ENCODE measurements at regions not wholly inside any gene's neighbourhood (a gene's known extent, or its start where the extent isn't known, plus 50 kb on each side); places are given as distances from the start of the nearest gene placed in this dataset.

- H3K4me3 ChIP-seq (ENCODE audit: low read depth, low read length), result no peak overlapping the region
- no peak for TF ChIP-seq CTCF (IDR thresholded peaks at IDR 0.05; ENCODE audit: control insufficient read depth, extremely low read depth, insufficient read depth)
- no peak for DNase-seq (ENCODE audit: low read depth)
Measured at GRCh38 chr18:34540897-34541296, 169.2 kb upstream of the DTNA start.

- DNase-seq (ENCODE audit: low read depth), result no peak
- no peak for TF ChIP-seq CTCF (IDR thresholded peaks at IDR 0.05; ENCODE audit: control insufficient read depth, extremely low read depth, insufficient read depth)
Measured at GRCh38 chr18:34542625-34543024, 167.5 kb upstream of the DTNA start.

GRCh38 chr18:34543356-34543755, 166.7 kb upstream of the DTNA start:
- no peak for DNase-seq (ENCODE audit: low read depth)
- H3K4me3 ChIP-seq (ENCODE audit: low read depth, low read length), result no peak overlapping the region
- TF ChIP-seq CTCF (IDR thresholded peaks at IDR 0.05; ENCODE audit: control insufficient read depth, extremely low read depth, insufficient read depth), result no peak

More at GRCh38 chr18:34542625-34543024, 167.5 kb upstream of the DTNA start:
- no peak overlapping the region for H3K4me3 ChIP-seq (ENCODE audit: low read depth, low read length)

- DNase-seq (ENCODE audit: low read depth), result no peak
Measured at GRCh38 chr18:34543945-34544344, 166.2 kb upstream of the DTNA start.

GRCh38 chr18:34544930-34545329, 165.2 kb upstream of the DTNA start:
- no peak for TF ChIP-seq CTCF (IDR thresholded peaks at IDR 0.05; ENCODE audit: control insufficient read depth, extremely low read depth, insufficient read depth)
- no peak for DNase-seq (ENCODE audit: low read depth)
- no peak overlapping the region for H3K4me3 ChIP-seq (ENCODE audit: low read depth, low read length)

More at GRCh38 chr18:34543945-34544344, 166.2 kb upstream of the DTNA start:
- no peak for TF ChIP-seq CTCF (IDR thresholded peaks at IDR 0.05; ENCODE audit: control insufficient read depth, extremely low read depth, insufficient read depth)
- no peak overlapping the region for H3K4me3 ChIP-seq (ENCODE audit: low read depth, low read length)

- no peak overlapping the region for H3K4me3 ChIP-seq (ENCODE audit: low read depth, low read length)
- no peak for DNase-seq (ENCODE audit: low read depth)
- TF ChIP-seq CTCF (IDR thresholded peaks at IDR 0.05; ENCODE audit: control insufficient read depth, extremely low read depth, insufficient read depth), result no peak
Measured at GRCh38 chr18:34548120-34548972, 161.8 kb upstream of the DTNA start.

- no peak overlapping the region for H3K4me3 ChIP-seq (ENCODE audit: low read depth, low read length)
- no peak for DNase-seq (ENCODE audit: low read depth)
- no peak for TF ChIP-seq CTCF (IDR thresholded peaks at IDR 0.05; ENCODE audit: control insufficient read depth, extremely low read depth, insufficient read depth)
Measured at GRCh38 chr18:34548973-34549294, 161.2 kb upstream of the DTNA start.

All from LNCaP clone FGC (cell line).